ENCODE measurements at regions not wholly inside any gene's neighbourhood (a gene's known extent, or its start where the extent isn't known, plus 50 kb on each side); places are given as distances from the start of the nearest gene placed in this dataset.
A peak's percentile ranks its signal among the peaks of the same experiment; 100 is the strongest.
"Not testable (repeated sequence)": the region's sequence is repeated elsewhere in the genome, so short reads cannot be mapped to it uniquely, and the experiment has no call there.

GRCh38 chr4:53712408-53713020 lies 121.2 kb upstream of the LNX1 start:
- Histone ChIP-seq H3K4me3 (ENCODE audit: low read length) (no peak overlapping the region), H3K27me3 (replicated peaks; ENCODE audit: control insufficient read depth, insufficient read depth, low read length) (no peaks in the 10 kb centered on the region), H3K36me3 (ENCODE audit: control insufficient read depth, insufficient read depth, low read length, severe bottlenecking) (no peaks in the 10 kb centered on the region), H3K9me3 (ENCODE audit: control insufficient read depth, low read length) (no peaks in the 10 kb centered on the region), H3K4me1 (ENCODE audit: control insufficient read depth, insufficient read depth, low read length) (peaks cover 54% of the 10 kb centered on the region), H3K9ac (ENCODE audit: low read length) (peak overlapping the region; percentile 31)
- DNase-seq (ENCODE audit: low read depth), result no peak

- Histone ChIP-seq H3K27me3 (replicated peaks; ENCODE audit: control insufficient read depth, insufficient read depth, low read length) (no peaks in the 10 kb centered on the region), H3K4me3 (ENCODE audit: low read length) (no peak overlapping the region), H3K36me3 (ENCODE audit: control insufficient read depth, insufficient read depth, low read length, severe bottlenecking) (no peaks in the 10 kb centered on the region), H3K9ac (ENCODE audit: low read length) (peak overlapping the region; percentile 31), H3K9me3 (ENCODE audit: control insufficient read depth, low read length) (no peaks in the 10 kb centered on the region), H3K4me1 (ENCODE audit: control insufficient read depth, insufficient read depth, low read length) (peaks cover 51% of the 10 kb centered on the region)
- peak; percentile 48 for DNase-seq (ENCODE audit: low read depth)
These were observed 120.6 kb upstream of the LNX1 start for GRCh38 chr4:53711926-53712325.

GRCh38 chr4:53709693-53710092 lies 118.4 kb upstream of the LNX1 start:
- no peak for DNase-seq (ENCODE audit: low read depth)

GRCh38 chr4:53707491-53707890 lies 116.2 kb upstream of the LNX1 start:
- Histone ChIP-seq H3K9me3 (ENCODE audit: control insufficient read depth, low read length) (no peaks in the 10 kb centered on the region), H3K4me1 (ENCODE audit: control insufficient read depth, insufficient read depth, low read length) (peaks cover 45% of the 10 kb centered on the region), H3K36me3 (ENCODE audit: control insufficient read depth, insufficient read depth, low read length, severe bottlenecking) (no peaks in the 10 kb centered on the region), H3K9ac (ENCODE audit: low read length) (no peak overlapping the region), H3K4me3 (ENCODE audit: low read length) (no peak overlapping the region), H3K27me3 (replicated peaks; ENCODE audit: control insufficient read depth, insufficient read depth, low read length) (no peaks in the 10 kb centered on the region)
- no peak for DNase-seq (ENCODE audit: low read depth)

More at GRCh38 chr4:53709693-53710092, 118.4 kb upstream of the LNX1 start:
- Histone ChIP-seq H3K9me3 (ENCODE audit: control insufficient read depth, low read length) (no peaks in the 10 kb centered on the region), H3K4me1 (ENCODE audit: control insufficient read depth, insufficient read depth, low read length) (peaks cover 49% of the 10 kb centered on the region), H3K36me3 (ENCODE audit: control insufficient read depth, insufficient read depth, low read length, severe bottlenecking) (no peaks in the 10 kb centered on the region), H3K4me3 (ENCODE audit: low read length) (no peak overlapping the region), H3K27me3 (replicated peaks; ENCODE audit: control insufficient read depth, insufficient read depth, low read length) (no peaks in the 10 kb centered on the region), H3K9ac (ENCODE audit: low read length) (no peak overlapping the region)

- H3K27me3 ChIP-seq (replicated peaks; ENCODE audit: control insufficient read depth, insufficient read depth, low read length), result no peaks in the 10 kb centered on the region
- H3K4me3 ChIP-seq (ENCODE audit: low read length), result no peak overlapping the region
- no peaks in the 10 kb centered on the region for H3K9me3 ChIP-seq (ENCODE audit: control insufficient read depth, low read length)
- peak overlapping the region; percentile 77 for H3K9ac ChIP-seq (ENCODE audit: low read length)
- H3K36me3 ChIP-seq (ENCODE audit: control insufficient read depth, insufficient read depth, low read length, severe bottlenecking), result no peaks in the 10 kb centered on the region
- peak; percentile 89 for DNase-seq (ENCODE audit: low read depth)
- H3K4me1 ChIP-seq (ENCODE audit: control insufficient read depth, insufficient read depth, low read length), result peaks cover 40% of the 10 kb centered on the region
These were observed 115.2 kb upstream of the LNX1 start for GRCh38 chr4:53706422-53707032.

GRCh38 chr4:53705972-53706371 lies 114.7 kb upstream of the LNX1 start:
- Histone ChIP-seq H3K4me1 (ENCODE audit: control insufficient read depth, insufficient read depth, low read length) (peaks cover 39% of the 10 kb centered on the region), H3K9ac (ENCODE audit: low read length) (peak overlapping the region; percentile 77), H3K4me3 (ENCODE audit: low read length) (no peak overlapping the region), H3K9me3 (ENCODE audit: control insufficient read depth, low read length) (no peaks in the 10 kb centered on the region), H3K27me3 (replicated peaks; ENCODE audit: control insufficient read depth, insufficient read depth, low read length) (no peaks in the 10 kb centered on the region), H3K36me3 (ENCODE audit: control insufficient read depth, insufficient read depth, low read length, severe bottlenecking) (no peaks in the 10 kb centered on the region)
- DNase-seq (ENCODE audit: low read depth), result no peak

GRCh38 chr4:53705151-53705764 lies 114.0 kb upstream of the LNX1 start:
- DNase-seq (ENCODE audit: low read depth), result no peak
- Histone ChIP-seq H3K4me3 (ENCODE audit: low read length) (no peak overlapping the region), H3K9ac (ENCODE audit: low read length) (peak overlapping the region; percentile 77), H3K9me3 (ENCODE audit: control insufficient read depth, low read length) (no peaks in the 10 kb centered on the region), H3K27me3 (replicated peaks; ENCODE audit: control insufficient read depth, insufficient read depth, low read length) (no peaks in the 10 kb centered on the region), H3K36me3 (ENCODE audit: control insufficient read depth, insufficient read depth, low read length, severe bottlenecking) (no peaks in the 10 kb centered on the region), H3K4me1 (ENCODE audit: control insufficient read depth, insufficient read depth, low read length) (peaks cover 39% of the 10 kb centered on the region)

- Histone ChIP-seq H3K36me3 (ENCODE audit: control insufficient read depth, insufficient read depth, low read length, severe bottlenecking) (no peaks in the 10 kb centered on the region), H3K4me1 (ENCODE audit: control insufficient read depth, insufficient read depth, low read length) (peaks cover 39% of the 10 kb centered on the region), H3K9ac (ENCODE audit: low read length) (no peak overlapping the region), H3K9me3 (ENCODE audit: control insufficient read depth, low read length) (no peaks in the 10 kb centered on the region), H3K27me3 (replicated peaks; ENCODE audit: control insufficient read depth, insufficient read depth, low read length) (no peaks in the 10 kb centered on the region), H3K4me3 (ENCODE audit: low read length) (no peak overlapping the region)
- DNase-seq (ENCODE audit: low read depth), result no peak
These were observed 113.0 kb upstream of the LNX1 start for GRCh38 chr4:53704329-53704728.

GRCh38 chr4:53703267-53703655 lies 112.0 kb upstream of the LNX1 start:
- H3K36me3 ChIP-seq (ENCODE audit: control insufficient read depth, insufficient read depth, low read length, severe bottlenecking), result no peaks in the 10 kb centered on the region
- H3K27me3 ChIP-seq (replicated peaks; ENCODE audit: control insufficient read depth, insufficient read depth, low read length), result no peaks in the 10 kb centered on the region
- H3K9me3 ChIP-seq (ENCODE audit: control insufficient read depth, low read length), result no peaks in the 10 kb centered on the region
- no peak for DNase-seq (ENCODE audit: low read depth)
- peak overlapping the region; percentile 31 for H3K4me3 ChIP-seq (ENCODE audit: low read length)
- H3K4me1 ChIP-seq (ENCODE audit: control insufficient read depth, insufficient read depth, low read length), result peaks cover 39% of the 10 kb centered on the region
- peak overlapping the region; percentile 83 for H3K9ac ChIP-seq (ENCODE audit: low read length)

GRCh38 chr4:53702334-53703266 lies 111.3 kb upstream of the LNX1 start:
- peak overlapping the region; percentile 31 for H3K4me3 ChIP-seq (ENCODE audit: low read length)
- H3K9me3 ChIP-seq (ENCODE audit: control insufficient read depth, low read length), result no peaks in the 10 kb centered on the region
- DNase-seq (ENCODE audit: low read depth), result peak; percentile 86
- H3K36me3 ChIP-seq (ENCODE audit: control insufficient read depth, insufficient read depth, low read length, severe bottlenecking), result no peaks in the 10 kb centered on the region
- no peaks in the 10 kb centered on the region for H3K27me3 ChIP-seq (replicated peaks; ENCODE audit: control insufficient read depth, insufficient read depth, low read length)
- H3K9ac ChIP-seq (ENCODE audit: low read length), result peak overlapping the region; percentile 83
- peaks cover 46% of the 10 kb centered on the region for H3K4me1 ChIP-seq (ENCODE audit: control insufficient read depth, insufficient read depth, low read length)

GRCh38 chr4:53701260-53701659 lies 110.0 kb upstream of the LNX1 start:
- H3K4me3 ChIP-seq (ENCODE audit: low read length); H3K27me3 ChIP-seq (replicated peaks; ENCODE audit: control insufficient read depth, insufficient read depth, low read length); H3K9me3 ChIP-seq (ENCODE audit: control insufficient read depth, low read length); H3K36me3 ChIP-seq (ENCODE audit: control insufficient read depth, insufficient read depth, low read length, severe bottlenecking); DNase-seq (ENCODE audit: low read depth); H3K9ac ChIP-seq (ENCODE audit: low read length): not testable (repeated sequence)
- peaks cover 51% of the 10 kb centered on the region for H3K4me1 ChIP-seq (ENCODE audit: control insufficient read depth, insufficient read depth, low read length)

Measured in adipocyte (in vitro differentiated cells).